CD4-positive, alpha-beta T cell (primary cell): ENCODE measurements at regions not wholly inside any gene's neighbourhood (a gene's known extent, or its start where the extent isn't known, plus 50 kb on each side); places are given as distances from the start of the nearest gene placed in this dataset.

ENCODE experiments used
- ATAC-seq: fragments of 200-7000 bp; cut with Tn5 transposase; one replicate; pipeline ENCODE4 v1.10.0; 2022; ENCODE audit warnings: mild to moderate bottlenecking; ENCODE audit not compliant: poor library complexity
- CTCF ChIA-PET: fragments of 350-600 bp; sonication (Branson Sonifier 250); formaldehyde crosslinking; loops from one replicate; lab custom pipeline; 2021; ENCODE audit warnings: antibody characterized with exemption, inconsistent platforms; lab: Charles Lee
- POLR2A ChIA-PET: fragments of 350-600 bp; sonication (Branson Sonifier 250); formaldehyde crosslinking; loops from one replicate; lab custom pipeline; 2021; ENCODE audit warnings: antibody characterized with exemption, inconsistent platforms; lab: Charles Lee
- DNase-seq, 14 experiments: peaks; one replicate each; pipeline ENCODE4 v3.0.0-alpha.2; 2013 to 2020; ENCODE audit warnings: mixed read lengths in 2 of 14
- H3K27ac ChIP-seq, 2 donors: one replicate each; pipeline versions ENCODE4 v1.5.1 to v1.7.0; 2013; ENCODE audit warnings: low read length in 2 of 2, low read depth in 1 of 2, mild to moderate bottlenecking in 1 of 2
- H3K27me3 ChIP-seq, 2 experiments: 1 replicate in 1 of 2; 2 replicates in 1 of 2; pipeline versions ENCODE4 v1.6.1 to v1.7.0; 2013; ENCODE audit warnings: low read length in 2 of 2, control low read depth in 1 of 2, mild to moderate bottlenecking in 1 of 2, moderate library complexity in 1 of 2; ENCODE audit not compliant: insufficient read depth in 2 of 2, control insufficient read depth in 1 of 2
- H3K36me3 ChIP-seq: one replicate; pipeline ENCODE4 v1.6.1; 2013; ENCODE audit warnings: low read length, control low read depth; ENCODE audit not compliant: insufficient read depth
- H3K4me1 ChIP-seq: one replicate; pipeline ENCODE4 v1.6.1; 2013; ENCODE audit warnings: low read length, control low read depth; ENCODE audit not compliant: insufficient read depth
- H3K4me3 ChIP-seq: one replicate; pipeline ENCODE4 v1.5.1; 2013; ENCODE audit warnings: mild to moderate bottlenecking, low read length, moderate library complexity
- H3K9me3 ChIP-seq, 2 experiments: 1 replicate in 1 of 2; 2 replicates in 1 of 2; pipeline versions ENCODE4 v1.6.1 to v1.7.0; 2013; ENCODE audit warnings: low read length in 2 of 2, mild to moderate bottlenecking in 2 of 2, control low read depth in 1 of 2, moderate library complexity in 1 of 2; ENCODE audit not compliant: control insufficient read depth in 1 of 2, insufficient read depth in 1 of 2
- H3K27ac Mint-ChIP-seq: one replicate; pipeline ENCODE4 v1.8.0; 2020; ENCODE audit warnings: mixed read lengths
- H3K27me3 Mint-ChIP-seq: one replicate; pipeline ENCODE4 v1.8.0; 2021; ENCODE audit warnings: mixed read lengths
- H3K36me3 Mint-ChIP-seq: one replicate; pipeline ENCODE4 v1.8.0; 2021; ENCODE audit warnings: low read depth, mixed read lengths
- H3K4me1 Mint-ChIP-seq: one replicate; pipeline ENCODE4 v1.8.0; 2021; ENCODE audit warnings: low read depth, mixed read lengths
- H3K4me3 Mint-ChIP-seq: one replicate; pipeline ENCODE4 v1.8.0; 2020; ENCODE audit warnings: mild to moderate bottlenecking, mixed read lengths
- H3K9me3 Mint-ChIP-seq: one replicate; pipeline ENCODE4 v1.8.0; 2020; ENCODE audit warnings: mixed read lengths
- CTCF ChIP-seq: fragments of 200-600 bp; IDR thresholded peaks from one replicate; pipeline ENCODE4 v1.8.0; 2022; ENCODE audit warnings: antibody characterized with exemption, mild to moderate bottlenecking
- intact Hi-C, 2 experiments: fragments of 100-400 bp; cut with DNase I in 1 of 2; cut with micrococcal nuclease in 1 of 2; formaldehyde crosslinking; loops; one replicate each; pipeline versions ENCODE4 v1.15.1 to v1.9.0; 2023 to 2025; cut with DNase I, micrococcal nuclease

- intact Hi-C loops: loop anchor here in 1 of 2 experiments (5.0 to 10.0 kb wide), 5 partner anchors 188 to 733 kb away; no protein-coding TSS in a partner anchor
- no peaks in the 10 kb centered on the region for H3K9me3 Mint-ChIP-seq
- no peaks in the 10 kb centered on the region for H3K27me3 Mint-ChIP-seq
- POLR2A ChIA-PET: interaction anchor here (1.2 kb wide), 1 partner anchor 9 kb away, joined by 4 read pairs; no protein-coding TSS in a partner anchor
- H3K36me3 Mint-ChIP-seq: no peaks in the 10 kb centered on the region
- peaks cover 0 to 5% of the 10 kb centered on the region in 2 experiments for H3K9me3 ChIP-seq
- TF ChIP-seq CTCF: no peak
- H3K27me3 ChIP-seq: no peaks in the 10 kb centered on the region
- H3K4me3 Mint-ChIP-seq: no peak overlapping the region
- no peak overlapping the region for H3K4me3 ChIP-seq
- H3K36me3 ChIP-seq: no peaks in the 10 kb centered on the region
- no peak overlapping the region for H3K27ac ChIP-seq
- no peak overlapping the region for H3K27ac Mint-ChIP-seq
- ATAC-seq (no peak), DNase-seq (no peak)
- CTCF ChIA-PET: interaction anchor here (0.6 to 1.3 kb wide), 2 partner anchors 115 to 116 kb away, joined by 3 read pairs; no protein-coding TSS in a partner anchor
- peaks cover 8% of the 10 kb centered on the region for H3K4me1 ChIP-seq
- H3K4me1 Mint-ChIP-seq: peaks cover 22% of the 10 kb centered on the region
These were observed 66.1 kb downstream of the FASLG start for GRCh38 chr1:172724765-172725613.

GRCh38 chr1:172726740-172727139 is 67.8 kb downstream of the FASLG start:
- no peaks in the 10 kb centered on the region for H3K9me3 Mint-ChIP-seq
- H3K4me1 Mint-ChIP-seq: peaks cover 22% of the 10 kb centered on the region
- H3K27ac Mint-ChIP-seq: no peak overlapping the region
- ATAC-seq (no peak), DNase-seq (peak in 2 of 14 experiments; percentile 13 to 43)
- POLR2A ChIA-PET: no interaction called here
- H3K4me3 ChIP-seq: no peak overlapping the region
- peaks cover 8% of the 10 kb centered on the region for H3K4me1 ChIP-seq
- H3K27me3 ChIP-seq: no peaks in the 10 kb centered on the region
- intact Hi-C loops: loop anchor here in 1 of 2 experiments (2.0 to 10.0 kb wide), 3 partner anchors 278 to 734 kb away; no protein-coding TSS in a partner anchor
- CTCF ChIA-PET: interaction anchor here (1.0 to 1.3 kb wide), 2 partner anchors 117 kb away, joined by 3 to 5 read pairs; no protein-coding TSS in a partner anchor
- no peak overlapping the region for H3K27ac ChIP-seq
- H3K36me3 Mint-ChIP-seq: no peaks in the 10 kb centered on the region
- H3K36me3 ChIP-seq: no peaks in the 10 kb centered on the region
- H3K4me3 Mint-ChIP-seq: no peak overlapping the region
- TF ChIP-seq CTCF: no peak
- no peaks in the 10 kb centered on the region for H3K27me3 Mint-ChIP-seq
- peaks cover 0 to 5% of the 10 kb centered on the region in 2 experiments for H3K9me3 ChIP-seq

GRCh38 chr1:172727275-172727857 is 68.5 kb downstream of the FASLG start:
- Histone ChIP-seq H3K36me3 (no peaks in the 10 kb centered on the region), H3K4me3 (no peak overlapping the region), H3K9me3 (peaks cover 0 to 5% of the 10 kb centered on the region in 2 experiments), H3K27ac (no peak overlapping the region), H3K4me1 (peaks cover 8% of the 10 kb centered on the region), H3K27me3 (no peaks in the 10 kb centered on the region)
- DNase-seq: no peak
- no peaks in the 10 kb centered on the region for H3K36me3 Mint-ChIP-seq
- no peak for TF ChIP-seq CTCF
- peaks cover 22% of the 10 kb centered on the region for H3K4me1 Mint-ChIP-seq
- intact Hi-C loops: loop anchor here in 1 of 2 experiments (2.0 to 10.0 kb wide), 3 partner anchors 279 to 735 kb away; no protein-coding TSS in a partner anchor
- H3K9me3 Mint-ChIP-seq: no peaks in the 10 kb centered on the region
- CTCF ChIA-PET: interaction anchor here (0.7 to 1.3 kb wide), 11 partner anchors 8 to 125 kb away, joined by 3 to 6 read pairs (median 3); no protein-coding TSS in a partner anchor
- H3K27ac Mint-ChIP-seq: no peak overlapping the region
- no peak overlapping the region for H3K4me3 Mint-ChIP-seq
- H3K27me3 Mint-ChIP-seq: no peaks in the 10 kb centered on the region
- no peak for ATAC-seq
- POLR2A ChIA-PET: interaction anchor here (0.9 kb wide), 1 partner anchor 19 kb away, joined by 3 read pairs; no protein-coding TSS in a partner anchor
